HepG2 (cell line): ENCODE measurements at regions not wholly inside any gene's neighbourhood (a gene's known extent, or its start where the extent isn't known, plus 50 kb on each side); places are given as distances from the start of the nearest gene placed in this dataset.
"Not testable (repeated sequence)": the region's sequence is repeated elsewhere in the genome, so short reads cannot be mapped to it uniquely, and the experiment has no call there.

Experiments used
- ATAC-seq: fragments of 200-7000 bp; cut with Tn5 transposase; 3 replicates; pipeline ENCODE4 v1.9.1; 2020; ENCODE audit warnings: mild to moderate bottlenecking, moderate library complexity
- BruUV-seq: library from RNA; stranded (reverse); fragments of 400-500 nt; replicated peaks from 2 replicates; lab custom pipeline; 2021; lab: Mats Ljungman, UMichigan
- CTCF ChIA-PET: fragments of 300-600 bp; formaldehyde crosslinking; extraction: SDS; loops from one replicate; lab custom pipeline; 2021; ENCODE audit warnings: low total read pairs, inconsistent platforms, low intra/inter-chr PET ratio; lab: Yijun Ruan, JAX
- POLR2A ChIA-PET: fragments of 350-600 bp; sonication (Branson Sonifier 250); formaldehyde crosslinking; loops from one replicate; lab custom pipeline; 2020; ENCODE audit warnings: antibody characterized with exemption, inconsistent platforms; lab: Yijun Ruan, JAX
- DNase-seq: peaks from one replicate; pipeline ENCODE4 v3.0.0-alpha.2; 2015; ENCODE audit warnings: low spot score
- FAIRE-seq: peaks from 3 replicates; lab custom pipeline; 2011; peaks lifted over from hg19 to GRCh38; lab: Jason Lieb, UNC
- H2AFZ ChIP-seq: one replicate; pipeline ENCODE4 v1.6.1; 2011; ENCODE audit warnings: low read length, inconsistent platforms
- H3K27ac ChIP-seq: fragments of 300-600 bp; 3 replicates; pipeline ENCODE4 v1.8.0; 2011; ENCODE audit warnings: mixed run types, mild to moderate bottlenecking, mixed read lengths, low read length, inconsistent platforms; ENCODE audit not compliant: insufficient read depth; ENCODE audit errors: extremely low read length
- H3K27me3 ChIP-seq, 2 experiments: fragments of 200-600 bp in 1 of 2; 2 replicates in 1 of 2; 3 replicates in 1 of 2; pipeline versions ENCODE4 v1.6.0 to v1.8.0; 2011; ENCODE audit warnings: low read length in 2 of 2, mild to moderate bottlenecking in 2 of 2, moderate library complexity in 2 of 2, inconsistent platforms in 1 of 2; ENCODE audit not compliant: insufficient read depth in 2 of 2, control insufficient read depth in 1 of 2
- H3K36me3 ChIP-seq, 2 experiments: fragments of 200-600 bp in 1 of 2; replicated peaks in 1 of 2; 2 replicates in 1 of 2; 3 replicates in 1 of 2; pipeline versions ENCODE4 v1.5.1 to v1.8.0; 2011; ENCODE audit warnings: low read length in 2 of 2, inconsistent platforms in 1 of 2; ENCODE audit not compliant: insufficient read depth in 2 of 2, control insufficient read depth in 1 of 2
- H3K4me1 ChIP-seq: 2 replicates; pipeline ENCODE4 v1.5.1; 2012; ENCODE audit warnings: low read length, inconsistent platforms; ENCODE audit not compliant: insufficient read depth
- H3K4me2 ChIP-seq: 2 replicates; pipeline ENCODE4 v1.6.0; 2011; ENCODE audit warnings: low read depth, low read length, inconsistent platforms
- H3K4me3 ChIP-seq, 3 experiments: fragments of 200-600 bp in 1 of 3; sonication (generic), shearing (Covaris generic) in 1 of 3; replicated peaks in 1 of 3; 2 replicates each; pipeline ENCODE4 v1.5.1; 2011 to 2016; ENCODE audit warnings: low read length in 3 of 3, inconsistent platforms in 2 of 3, low read depth in 2 of 3, mild to moderate bottlenecking in 2 of 3, control low read depth in 1 of 3, mixed read lengths in 1 of 3; ENCODE audit not compliant: insufficient read depth in 1 of 3
- H3K79me2 ChIP-seq: one replicate; pipeline ENCODE4 v1.6.1; 2011; ENCODE audit warnings: low read length, inconsistent platforms; ENCODE audit not compliant: insufficient read depth
- H3K9ac ChIP-seq: 2 replicates; pipeline ENCODE4 v1.6.0; 2011; ENCODE audit warnings: mild to moderate bottlenecking, low read depth, low read length, inconsistent platforms; ENCODE audit not compliant: insufficient read depth
- H3K9me3 ChIP-seq: 2 replicates; pipeline ENCODE4 v1.5.1; 2012; ENCODE audit warnings: mild to moderate bottlenecking, low read length
- H4K20me1 ChIP-seq: 2 replicates; pipeline ENCODE4 v1.6.0; 2011; ENCODE audit warnings: inconsistent platforms, mild to moderate bottlenecking, low read length, moderate library complexity; ENCODE audit not compliant: insufficient read depth
- ISX ChIP-seq: sonication (generic); formaldehyde crosslinking; conservative IDR thresholded peaks from 2 replicates; pipeline ENCODE4 v1.5.0; 2020; ENCODE audit warnings: missing genetic modification reagents
- MTF1 ChIP-seq: sonication (generic); formaldehyde crosslinking; IDR thresholded peaks from 2 replicates; pipeline ENCODE4 v1.5.0; 2020; ENCODE audit warnings: missing genetic modification reagents
- SCMH1 ChIP-seq: sonication (generic); formaldehyde crosslinking; IDR thresholded peaks from 2 replicates; pipeline ENCODE4 v1.9.0; 2021; ENCODE audit warnings: missing genetic modification reagents, mild to moderate bottlenecking, borderline replicate concordance
- TAF1 ChIP-seq: sonication (generic); formaldehyde crosslinking; IDR thresholded peaks from 2 replicates; pipeline ENCODE4 v1.4.0; 2020; ENCODE audit warnings: missing genetic modification reagents
- THAP7 ChIP-seq: sonication (generic); formaldehyde crosslinking; IDR thresholded peaks from 2 replicates; pipeline ENCODE4 v1.8.1; 2023; ENCODE audit warnings: mild to moderate bottlenecking, missing genetic modification reagents
- ZBTB20 ChIP-seq: sonication (generic); formaldehyde crosslinking; IDR thresholded peaks from 2 replicates; pipeline ENCODE4 v1.8.1; 2023; ENCODE audit warnings: missing genetic modification reagents, low read depth, mild to moderate bottlenecking, borderline replicate concordance
- ZNF33B ChIP-seq: sonication (generic); formaldehyde crosslinking; IDR thresholded peaks from 2 replicates; pipeline ENCODE4 v1.5.1; 2020; ENCODE audit warnings: mild to moderate bottlenecking, missing genetic modification reagents
- ZNF629 ChIP-seq: sonication (generic); formaldehyde crosslinking; conservative IDR thresholded peaks from 2 replicates; pipeline ENCODE4 v1.5.0; 2020; ENCODE audit warnings: missing genetic modification reagents
- WGBS: methylation state at CpG from one replicate; pipeline ENCODE4 v1.1.6; 2017; ENCODE audit warnings: low lambda C conversion rate; 5-methylcytosine and 5-hydroxymethylcytosine counted together
- in situ Hi-C: cut with HindIII; loops from 2 replicates; pipeline ENCODE4 v1.10.0; 2017; ENCODE audit warnings: low pct_unique_long_range_greater_than_20kb; ENCODE audit not compliant: extremely low pct_ligation_motif_present
- intact Hi-C: fragments of 100-400 bp; cut with micrococcal nuclease; formaldehyde crosslinking; loops from one replicate; pipeline ENCODE4 v1.10.0; 2022; ENCODE audit not compliant: unreplicated experiment

- TF ChIP-seq MTF1 (CRISPR knock-in tag), result no peak
- no peak for TF ChIP-seq ISX
- no peak for TF ChIP-seq TAF1 (CRISPR knock-in tag)
- no peak for TF ChIP-seq ZBTB20 (CRISPR knock-in tag)
- TF ChIP-seq ZNF33B (CRISPR knock-in tag), result no peak
- no peak for TF ChIP-seq SCMH1 (CRISPR knock-in tag)
These were observed 75.7 kb upstream of the SNX9 start (continued) for GRCh38 chr6:157747370-157747769.

GRCh38 chr6:157748839-157749571 is 74.0 kb upstream of the SNX9 start:
- ATAC-seq (no peak), FAIRE-seq (no peak), DNase-seq (no peak)
- Histone ChIP-seq H3K9me3 (peaks cover 6% of the 10 kb centered on the region; the same call in 1 of the 2 replicates), H3K36me3 (no peaks in the 10 kb centered on the region), H3K9ac (no peak overlapping the region), H3K4me2 (no peak overlapping the region), H2AFZ (no peak overlapping the region), H3K79me2 (no peaks in the 10 kb centered on the region), H3K4me3 (no peak overlapping the region), H3K27ac (no peak overlapping the region), H4K20me1 (no peaks in the 10 kb centered on the region), H3K4me1 (no peaks in the 10 kb centered on the region), H3K27me3 (peaks cover 0 to 12% of the 10 kb centered on the region in 2 experiments; a peak in 2 of 5 replicates)
- POLR2A ChIA-PET, result no interaction called here
- peak; percentile 52; the same call in 1 of the 2 replicates for TF ChIP-seq ZNF629 (CRISPR knock-in tag)
- TF ChIP-seq THAP7 (CRISPR knock-in tag), result no peak
- intact Hi-C loops (no loop called here), in situ Hi-C loops (no loop called here)
- CTCF ChIA-PET, result no interaction called here
- no TSS peak for BruUV-seq
- 37% methylated on average over 2 of the region's 2 CpGs for WGBS

GRCh38 chr6:157750973-157751372 is 72.1 kb upstream of the SNX9 start:
- FAIRE-seq, intact Hi-C loops, POLR2A ChIA-PET: not testable (repeated sequence)

More at GRCh38 chr6:157750973-157751372, 72.1 kb upstream of the SNX9 start:
- in situ Hi-C loops, H2AFZ ChIP-seq, CTCF ChIA-PET, H3K27ac ChIP-seq, H3K9ac ChIP-seq, H3K4me3 ChIP-seq, H3K79me2 ChIP-seq, BruUV-seq, H3K9me3 ChIP-seq, ATAC-seq, H3K4me1 ChIP-seq, DNase-seq, H3K27me3 ChIP-seq, H4K20me1 ChIP-seq, H3K36me3 ChIP-seq, H3K4me2 ChIP-seq: not testable (repeated sequence)
- 5% methylated on average over 3 of the region's 3 CpGs for WGBS
